Panc1 (cell line): ENCODE measurements at regions not wholly inside any gene's neighbourhood (a gene's known extent, or its start where the extent isn't known, plus 50 kb on each side); places are given as distances from the start of the nearest gene placed in this dataset.

Experiments
- ATAC-seq: fragments of 200-7000 bp; cut with Tn5 transposase; 2 replicates; pipeline ENCODE4 v1.9.1; 2020; ENCODE audit warnings: mild to moderate bottlenecking, moderate library complexity
- BruUV-seq: library from RNA; stranded (reverse); fragments of 400-500 nt; replicated peaks from 2 replicates; lab custom pipeline; 2021; lab: Mats Ljungman, UMichigan
- CTCF ChIA-PET: fragments of 300-600 bp; sonication (Branson Sonifier 250); formaldehyde crosslinking; loops from one replicate; lab custom pipeline; 2022; ENCODE audit warnings: antibody characterized with exemption; lab: Charles Lee
- POLR2A ChIA-PET: fragments of 300-600 bp; sonication (Branson Sonifier 250); formaldehyde crosslinking; loops from one replicate; lab custom pipeline; 2022; ENCODE audit warnings: antibody characterized with exemption; lab: Charles Lee
- DNase-seq: peaks from one replicate; pipeline ENCODE4 v3.0.0-alpha.2; 2010; ENCODE audit warnings: low read depth, low spot score
- H3K27ac ChIP-seq: 2 replicates; pipeline ENCODE4 v1.5.1; 2011; ENCODE audit warnings: mild to moderate bottlenecking, low read length, inconsistent platforms
- H3K27me3 ChIP-seq: fragments of 200-500 bp; sonication (Bioruptor generic); 2 replicates; pipeline ENCODE4 v1.6.0; 2014; ENCODE audit warnings: low read length, inconsistent platforms; ENCODE audit not compliant: control insufficient read depth, insufficient read depth
- H3K36me3 ChIP-seq: fragments of 200-500 bp; sonication (Bioruptor generic); 2 replicates; pipeline ENCODE4 v1.5.1; 2014; ENCODE audit warnings: inconsistent platforms, mild to moderate bottlenecking, low read length, moderate library complexity; ENCODE audit not compliant: control insufficient read depth, insufficient read depth
- H3K4me1 ChIP-seq: 2 replicates; pipeline ENCODE4 v1.5.1; 2011; ENCODE audit warnings: inconsistent platforms, mild to moderate bottlenecking, low read length, moderate library complexity; ENCODE audit not compliant: control insufficient read depth, insufficient read depth
- H3K4me3 ChIP-seq, 2 experiments: 2 replicates each; pipeline ENCODE4 v1.5.1; 2011 to 2012; ENCODE audit warnings: low read depth in 2 of 2, low read length in 2 of 2, mild to moderate bottlenecking in 2 of 2, inconsistent platforms in 1 of 2, moderate library complexity in 1 of 2
- H3K9me3 ChIP-seq: fragments of 200-500 bp; sonication (Bioruptor generic); 2 replicates; pipeline ENCODE4 v1.5.1; 2014; ENCODE audit warnings: low read depth, mild to moderate bottlenecking, inconsistent platforms, low read length, moderate library complexity; ENCODE audit not compliant: control insufficient read depth, insufficient read depth
- POLR2AphosphoS5 ChIP-seq: IDR thresholded peaks from 2 replicates; pipeline ENCODE4 v1.6.1; 2012; ENCODE audit warnings: mild to moderate bottlenecking, low read depth, low read length, moderate library complexity
- SIN3A ChIP-seq: IDR thresholded peaks from 2 replicates; pipeline ENCODE4 v1.6.1; 2012; ENCODE audit warnings: low read depth, mild to moderate bottlenecking, low read length, moderate library complexity, borderline replicate concordance; ENCODE audit not compliant: insufficient read depth
- TCF7L2 ChIP-seq: IDR thresholded peaks from 2 replicates; pipeline ENCODE4 v1.6.1; 2011; ENCODE audit warnings: mild to moderate bottlenecking, low read depth, low read length, inconsistent platforms
- in situ Hi-C: cut with HindIII; loops from 2 replicates; pipeline ENCODE4 v1.10.0; 2016; ENCODE audit warnings: low sequenced_read_pairs, low pct_unique_long_range_greater_than_20kb
- intact Hi-C: fragments of 100-400 bp; cut with micrococcal nuclease; formaldehyde crosslinking; loops from one replicate; pipeline ENCODE4 v1.10.0; 2022; ENCODE audit not compliant: unreplicated experiment
- TF ChIP-seq, protein P1 (sequence below): fragments of 450-650 bp; IDR thresholded peaks from 2 replicates; pipeline ENCODE4 v1.5.1; 2017; ENCODE audit warnings: mild to moderate bottlenecking
- TF ChIP-seq, protein P2 (sequence below), 2 experiments: IDR thresholded peaks; 2 replicates each; pipeline ENCODE4 v1.6.1; 2011 to 2012; ENCODE audit warnings: low read depth in 2 of 2, control low read depth in 1 of 2, low read length in 1 of 2, mild to moderate bottlenecking in 1 of 2, moderate library complexity in 1 of 2; ENCODE audit not compliant: insufficient read depth in 1 of 2

DNA sequence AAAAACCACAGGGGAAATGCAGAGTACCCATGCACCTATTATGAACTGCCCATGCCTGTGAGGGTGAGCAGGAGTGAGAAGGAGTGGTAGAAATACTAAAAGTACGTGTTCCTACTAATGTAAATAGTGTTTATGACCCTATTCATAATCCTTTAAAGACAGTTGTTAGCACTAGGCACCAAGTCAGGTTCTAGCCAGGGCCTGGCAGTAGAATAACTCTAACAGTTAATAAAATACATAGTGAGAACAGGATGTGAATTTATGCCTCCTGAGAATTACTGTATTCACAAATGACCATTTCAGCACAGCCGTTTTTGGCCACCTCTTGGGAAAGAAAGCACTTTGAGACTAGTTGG lies 103.2 kb upstream of the TARS1 start:
- Histone ChIP-seq H3K9me3 (no peaks in the 10 kb centered on the region), H3K4me1 (no peaks in the 10 kb centered on the region), H3K27me3 (no peaks in the 10 kb centered on the region), H3K27ac (no peak overlapping the region), H3K36me3 (no peaks in the 10 kb centered on the region), H3K4me3 (no peak overlapping the region)
- BruUV-seq, result no TSS peak
- in situ Hi-C loops, result no loop called here
- intact Hi-C loops, result no loop called here
- POLR2A ChIA-PET, result no interaction called here
- CTCF ChIA-PET, result no interaction called here
- ATAC-seq (no peak), DNase-seq (no peak)
- TF ChIP-seq POLR2AphosphoS5, result no peak
- TF ChIP-seq, protein P1, sequence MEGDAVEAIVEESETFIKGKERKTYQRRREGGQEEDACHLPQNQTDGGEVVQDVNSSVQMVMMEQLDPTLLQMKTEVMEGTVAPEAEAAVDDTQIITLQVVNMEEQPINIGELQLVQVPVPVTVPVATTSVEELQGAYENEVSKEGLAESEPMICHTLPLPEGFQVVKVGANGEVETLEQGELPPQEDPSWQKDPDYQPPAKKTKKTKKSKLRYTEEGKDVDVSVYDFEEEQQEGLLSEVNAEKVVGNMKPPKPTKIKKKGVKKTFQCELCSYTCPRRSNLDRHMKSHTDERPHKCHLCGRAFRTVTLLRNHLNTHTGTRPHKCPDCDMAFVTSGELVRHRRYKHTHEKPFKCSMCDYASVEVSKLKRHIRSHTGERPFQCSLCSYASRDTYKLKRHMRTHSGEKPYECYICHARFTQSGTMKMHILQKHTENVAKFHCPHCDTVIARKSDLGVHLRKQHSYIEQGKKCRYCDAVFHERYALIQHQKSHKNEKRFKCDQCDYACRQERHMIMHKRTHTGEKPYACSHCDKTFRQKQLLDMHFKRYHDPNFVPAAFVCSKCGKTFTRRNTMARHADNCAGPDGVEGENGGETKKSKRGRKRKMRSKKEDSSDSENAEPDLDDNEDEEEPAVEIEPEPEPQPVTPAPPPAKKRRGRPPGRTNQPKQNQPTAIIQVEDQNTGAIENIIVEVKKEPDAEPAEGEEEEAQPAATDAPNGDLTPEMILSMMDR, result no peak
- no peak for TF ChIP-seq TCF7L2
- TF ChIP-seq SIN3A, result no peak
- TF ChIP-seq, protein P2, sequence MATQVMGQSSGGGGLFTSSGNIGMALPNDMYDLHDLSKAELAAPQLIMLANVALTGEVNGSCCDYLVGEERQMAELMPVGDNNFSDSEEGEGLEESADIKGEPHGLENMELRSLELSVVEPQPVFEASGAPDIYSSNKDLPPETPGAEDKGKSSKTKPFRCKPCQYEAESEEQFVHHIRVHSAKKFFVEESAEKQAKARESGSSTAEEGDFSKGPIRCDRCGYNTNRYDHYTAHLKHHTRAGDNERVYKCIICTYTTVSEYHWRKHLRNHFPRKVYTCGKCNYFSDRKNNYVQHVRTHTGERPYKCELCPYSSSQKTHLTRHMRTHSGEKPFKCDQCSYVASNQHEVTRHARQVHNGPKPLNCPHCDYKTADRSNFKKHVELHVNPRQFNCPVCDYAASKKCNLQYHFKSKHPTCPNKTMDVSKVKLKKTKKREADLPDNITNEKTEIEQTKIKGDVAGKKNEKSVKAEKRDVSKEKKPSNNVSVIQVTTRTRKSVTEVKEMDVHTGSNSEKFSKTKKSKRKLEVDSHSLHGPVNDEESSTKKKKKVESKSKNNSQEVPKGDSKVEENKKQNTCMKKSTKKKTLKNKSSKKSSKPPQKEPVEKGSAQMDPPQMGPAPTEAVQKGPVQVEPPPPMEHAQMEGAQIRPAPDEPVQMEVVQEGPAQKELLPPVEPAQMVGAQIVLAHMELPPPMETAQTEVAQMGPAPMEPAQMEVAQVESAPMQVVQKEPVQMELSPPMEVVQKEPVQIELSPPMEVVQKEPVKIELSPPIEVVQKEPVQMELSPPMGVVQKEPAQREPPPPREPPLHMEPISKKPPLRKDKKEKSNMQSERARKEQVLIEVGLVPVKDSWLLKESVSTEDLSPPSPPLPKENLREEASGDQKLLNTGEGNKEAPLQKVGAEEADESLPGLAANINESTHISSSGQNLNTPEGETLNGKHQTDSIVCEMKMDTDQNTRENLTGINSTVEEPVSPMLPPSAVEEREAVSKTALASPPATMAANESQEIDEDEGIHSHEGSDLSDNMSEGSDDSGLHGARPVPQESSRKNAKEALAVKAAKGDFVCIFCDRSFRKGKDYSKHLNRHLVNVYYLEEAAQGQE (IDR thresholded peaks at IDR 0.05; ENCODE audit: insufficient read depth in 1 of 2, low read depth in 2 of 2, low read length in 1 of 2), result no peak

DNA sequence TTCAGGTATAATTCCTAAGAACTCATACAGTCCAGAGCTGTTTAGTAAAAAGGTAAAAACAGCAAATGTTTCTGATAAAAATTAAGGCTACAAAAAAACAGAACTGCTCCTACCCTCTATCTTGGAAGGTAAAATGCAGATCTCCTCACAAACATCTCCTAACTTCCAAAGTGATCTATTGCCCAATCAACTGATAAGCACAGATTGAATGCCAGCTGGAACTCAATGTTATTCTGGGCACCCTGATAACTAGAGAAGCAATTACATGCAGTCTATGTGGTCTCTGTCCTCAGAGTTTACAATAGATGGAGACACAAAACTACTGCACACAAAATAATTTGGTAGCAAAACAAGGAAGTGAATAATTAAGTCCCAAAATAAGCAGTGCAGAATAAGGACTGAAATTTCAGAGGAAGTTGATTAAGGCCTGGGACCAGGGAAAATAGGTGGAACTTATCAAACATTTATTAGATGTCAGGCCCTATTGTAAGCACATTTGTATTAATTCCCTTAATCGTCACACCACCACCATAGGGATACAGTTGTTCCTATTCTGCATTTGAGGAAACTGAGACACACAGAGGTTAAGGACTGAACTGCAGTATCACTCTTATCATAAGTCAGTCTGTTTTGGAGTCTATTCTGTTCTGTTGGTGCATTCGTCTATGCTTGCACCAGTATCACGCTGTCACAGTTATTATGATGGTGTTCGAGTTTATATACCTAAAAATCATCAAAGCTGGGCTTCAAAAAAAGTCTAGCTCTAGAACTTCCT lies 102.2 kb upstream of the TARS1 start:
- TF ChIP-seq TCF7L2 (no peak), POLR2AphosphoS5 (no peak)
- Histone ChIP-seq H3K4me1 (no peaks in the 10 kb centered on the region), H3K27ac (no peak overlapping the region), H3K4me3 (no peak overlapping the region), H3K36me3 (no peaks in the 10 kb centered on the region), H3K9me3 (no peaks in the 10 kb centered on the region), H3K27me3 (no peaks in the 10 kb centered on the region)
- no TSS peak for BruUV-seq
- in situ Hi-C loops, result no loop called here
- intact Hi-C loops, result no loop called here
- DNase-seq (no peak), ATAC-seq (no peak)
- CTCF ChIA-PET, result no interaction called here
- POLR2A ChIA-PET, result no interaction called here

DNA sequence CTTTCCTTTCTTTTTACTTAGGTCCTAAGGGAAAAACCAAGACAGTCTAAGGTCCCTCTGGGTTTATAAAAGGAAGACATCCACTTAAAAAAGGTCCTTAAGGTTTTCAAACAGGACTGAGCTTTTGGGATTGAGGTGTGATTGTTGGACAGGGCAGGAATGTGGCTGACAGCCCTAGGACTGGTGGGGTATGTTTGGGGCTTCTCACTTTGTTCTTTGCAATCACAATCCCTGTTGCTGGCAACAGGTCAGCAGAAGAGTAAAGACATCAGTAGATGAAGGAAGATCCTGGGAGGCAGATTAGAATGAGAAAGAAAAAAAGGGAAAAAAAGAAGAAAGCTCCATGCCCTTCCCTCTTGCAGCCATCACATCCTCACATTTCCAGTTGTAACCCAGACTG lies 101.4 kb upstream of the TARS1 start:
- Histone ChIP-seq H3K36me3 (no peaks in the 10 kb centered on the region), H3K4me3 (no peak overlapping the region), H3K9me3 (no peaks in the 10 kb centered on the region), H3K27me3 (no peaks in the 10 kb centered on the region), H3K4me1 (no peaks in the 10 kb centered on the region), H3K27ac (no peak overlapping the region)
- ChIA-PET POLR2A (no interaction called here), CTCF (interaction anchor here (0.6 kb wide), 1 partner anchor 59 kb away, joined by 3 read pairs; no protein-coding TSS in a partner anchor)
- DNase-seq (no peak), ATAC-seq (no peak)
- BruUV-seq, result no TSS peak
- in situ Hi-C loops (no loop called here), intact Hi-C loops (no loop called here)
- TF ChIP-seq POLR2AphosphoS5, result no peak
- TF ChIP-seq TCF7L2, result no peak
- TF ChIP-seq, protein P2 (IDR thresholded peaks at IDR 0.05; ENCODE audit: insufficient read depth in 1 of 2, low read depth in 2 of 2, low read length in 1 of 2), result no peak
